Embryonic facial prominence (tissue), 1 donor: ENCODE measurements at regions not wholly inside any gene's neighbourhood (a gene's known extent, or its start where the extent isn't known, plus 50 kb on each side); places are given as distances from the start of the nearest gene placed in this dataset.

Experiments
- DNase-seq: peaks from one replicate; pipeline ENCODE4 v3.0.0-alpha.2; 2016; ENCODE audit errors: extremely low spot score

DNA sequence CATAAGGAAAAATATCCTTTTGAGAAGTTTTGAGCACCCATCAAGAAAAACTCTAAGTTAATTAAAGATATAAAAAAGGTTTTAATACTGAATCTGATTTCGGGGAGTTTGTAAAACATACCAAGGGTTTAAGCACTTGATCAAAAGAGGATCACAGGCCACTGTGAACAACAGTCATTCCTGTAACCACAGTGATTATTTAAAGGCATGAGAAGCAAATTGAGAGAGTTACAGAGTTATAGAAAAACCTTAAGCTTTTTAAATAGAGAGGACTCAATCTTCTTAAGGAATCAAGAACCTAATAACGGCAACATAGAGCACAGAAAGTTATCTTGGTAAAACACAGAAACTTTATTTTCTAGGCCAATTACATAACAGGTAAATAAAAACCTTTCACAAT lies 831.6 kb downstream of the C6orf118 start:
- DNase-seq = no peak

DNA sequence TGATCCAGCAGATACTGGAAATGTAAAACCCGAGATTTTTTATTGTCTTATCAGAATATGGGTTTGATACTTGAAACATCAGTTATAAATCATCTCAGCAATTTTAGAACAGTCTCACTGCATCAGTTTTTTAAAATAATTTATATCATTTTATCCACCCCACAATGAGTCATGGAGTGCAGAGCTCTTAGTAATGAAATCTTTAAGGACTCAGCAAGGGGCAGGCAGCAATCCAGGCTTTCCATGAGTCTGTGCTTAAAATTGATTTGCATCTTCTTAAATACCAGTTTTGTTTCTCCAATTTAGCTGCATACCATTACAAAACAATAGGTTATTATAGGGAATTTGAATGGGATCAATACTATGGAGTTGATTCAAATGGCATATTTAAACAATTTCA lies 832.3 kb downstream of the C6orf118 start:
- DNase-seq = no peak

DNA sequence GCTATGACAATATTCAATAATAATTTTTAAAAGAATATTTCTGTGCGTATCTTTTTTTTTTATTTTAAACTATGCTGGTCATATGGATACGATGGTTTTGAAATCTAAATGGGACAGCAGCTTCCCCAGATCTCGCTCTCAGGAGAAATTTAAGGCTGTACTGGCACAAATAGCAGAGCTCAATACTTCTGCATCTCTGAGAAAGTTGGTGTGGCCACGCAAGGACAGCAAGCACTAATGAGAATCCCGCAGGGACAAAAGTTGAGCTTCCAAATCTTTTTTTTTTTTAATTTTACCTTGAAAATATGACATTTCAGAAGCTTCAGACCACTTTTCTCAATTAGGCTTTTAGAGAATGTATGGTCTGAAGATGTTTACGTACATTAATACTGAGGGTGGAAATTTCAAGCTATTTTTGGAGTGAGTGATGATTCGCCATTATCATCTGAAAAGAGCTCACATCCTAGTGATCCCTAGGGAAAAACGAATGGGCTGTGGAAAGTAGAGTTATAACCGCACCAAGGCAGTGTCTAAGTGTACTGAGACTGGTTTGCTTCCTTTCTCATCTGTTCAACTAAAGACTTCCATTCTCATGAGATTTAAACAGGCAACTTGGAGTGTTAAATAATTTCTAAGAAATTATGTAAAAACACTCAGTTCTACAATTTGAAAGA lies 840.0 kb downstream of the C6orf118 start:
- no peak for DNase-seq

DNA sequence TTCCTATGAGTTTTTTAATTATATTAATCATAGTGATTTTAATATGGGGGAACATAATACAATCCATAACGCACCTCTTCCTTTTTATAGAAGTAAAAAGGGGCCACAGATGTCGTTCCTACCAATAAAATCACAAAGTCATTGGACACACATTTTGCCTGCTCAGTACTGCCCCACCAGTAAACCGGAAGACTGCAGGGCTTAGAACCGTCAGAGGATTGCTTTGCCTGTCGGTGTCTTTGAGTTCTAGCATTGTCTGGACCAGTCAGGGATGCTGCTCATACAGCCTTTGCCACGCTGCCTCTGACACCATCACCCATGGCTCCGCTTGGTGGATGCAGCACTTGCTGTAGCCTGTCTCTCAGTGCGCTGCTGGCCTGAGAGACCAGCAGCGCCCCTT lies 853.6 kb downstream of the C6orf118 start:
- no peak for DNase-seq

DNA sequence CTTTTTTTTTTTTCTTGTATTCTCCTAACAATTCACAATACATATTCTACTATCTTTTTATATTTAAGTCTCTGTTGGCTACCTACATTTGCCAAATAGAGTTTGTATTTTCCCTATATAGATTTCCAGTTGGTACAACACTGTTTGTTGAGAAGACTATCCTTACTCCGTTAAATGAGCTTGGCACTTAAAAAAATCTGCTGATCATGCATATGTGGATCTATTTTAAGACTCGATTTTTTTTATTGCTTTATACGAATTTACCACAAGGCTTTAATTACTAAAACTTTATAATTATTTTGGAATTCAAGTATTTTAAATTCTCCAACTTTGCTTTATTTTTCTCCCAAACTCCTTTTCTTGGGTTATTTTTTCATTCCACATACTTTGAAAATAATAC lies 855.6 kb downstream of the C6orf118 start:
- DNase-seq = no peak

DNA sequence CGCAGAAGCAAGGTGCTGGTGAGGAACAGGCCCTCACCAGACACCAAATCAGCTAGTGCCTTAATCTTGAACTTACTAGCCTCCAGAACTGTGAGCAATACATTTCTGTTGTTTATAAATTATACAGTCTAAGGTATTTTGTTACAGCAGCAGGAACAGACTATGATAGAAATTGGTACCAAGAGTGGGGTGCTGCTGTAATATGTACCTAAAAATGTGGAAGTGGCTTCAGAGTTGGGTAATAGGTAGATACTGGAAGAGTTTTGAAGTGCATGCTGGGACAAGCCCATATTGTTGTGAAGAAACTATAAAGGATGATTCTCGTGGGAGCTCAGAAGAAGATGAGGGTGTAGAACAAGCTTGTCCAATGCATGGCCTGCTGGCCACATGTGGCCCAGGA lies 866.8 kb downstream of the C6orf118 start:
- DNase-seq = no peak

DNA sequence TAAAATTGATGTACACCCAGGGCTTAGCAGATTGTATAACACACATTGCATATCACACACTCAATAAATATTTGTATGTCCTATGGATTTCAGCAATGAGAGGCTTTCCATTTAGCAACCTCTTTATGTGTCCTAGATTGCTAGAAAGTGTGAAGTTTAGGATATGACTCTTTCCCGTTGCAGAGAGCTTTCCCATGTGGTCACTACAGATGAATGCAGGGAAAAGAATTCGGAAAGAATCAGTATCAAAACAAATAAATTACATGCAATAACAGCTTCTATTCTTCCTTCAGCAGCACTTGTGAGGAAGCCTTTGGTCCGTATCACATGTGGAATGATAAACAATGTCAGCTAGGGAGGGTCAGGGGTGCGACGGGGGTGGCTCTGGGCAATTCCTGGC lies 870.1 kb downstream of the C6orf118 start:
- no peak for DNase-seq

DNA sequence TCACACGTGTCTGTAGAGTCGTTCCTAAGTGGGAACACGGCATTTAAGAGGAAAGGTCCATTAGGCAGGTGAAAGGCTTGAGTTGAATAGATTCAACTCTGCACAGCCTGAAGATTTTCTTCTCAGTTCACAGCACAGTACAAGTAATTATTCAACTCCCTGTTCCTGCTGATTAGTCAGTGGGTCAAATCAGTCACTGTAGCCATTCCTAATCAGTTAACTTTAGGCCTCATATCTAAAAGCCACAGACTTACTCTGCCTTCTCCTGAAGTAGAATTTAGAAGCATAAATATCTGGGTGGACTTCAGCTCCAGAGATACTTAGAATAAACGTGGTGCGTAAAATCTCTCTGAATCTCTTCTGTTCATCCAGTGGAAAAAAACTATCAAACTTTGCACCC lies 872.4 kb downstream of the C6orf118 start:
- no peak for DNase-seq

DNA sequence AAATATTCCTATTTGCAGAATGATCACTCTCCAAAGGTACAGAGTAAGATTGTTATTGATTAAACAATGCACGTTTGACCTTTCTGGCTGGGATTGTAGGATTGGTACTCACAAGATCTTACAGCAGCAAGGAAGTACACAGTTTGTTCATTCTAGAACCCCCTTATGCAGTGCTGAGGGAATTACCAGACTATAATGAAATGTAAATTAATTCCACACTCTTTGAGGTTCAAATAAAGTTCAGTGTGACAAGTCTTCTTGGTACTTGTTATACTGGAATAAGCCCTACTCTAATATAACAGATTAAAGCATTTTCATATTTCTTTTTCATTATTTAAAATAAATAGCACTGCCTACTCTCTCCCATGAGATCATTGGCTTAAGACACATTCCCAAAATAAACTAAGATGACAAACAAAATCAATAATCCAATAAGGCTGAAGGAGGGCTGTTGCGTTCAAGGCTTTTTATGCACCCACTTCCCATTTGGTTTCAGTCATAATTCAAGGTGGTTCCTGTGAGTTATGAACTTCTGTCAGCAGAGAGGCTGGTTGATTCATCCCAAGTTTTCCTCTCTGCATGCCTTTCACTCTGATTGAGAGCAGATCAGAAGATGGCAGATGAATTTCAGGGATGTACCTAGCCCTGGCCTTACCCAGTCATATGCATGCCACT lies 881.5 kb downstream of the C6orf118 start:
- no peak for DNase-seq

DNA sequence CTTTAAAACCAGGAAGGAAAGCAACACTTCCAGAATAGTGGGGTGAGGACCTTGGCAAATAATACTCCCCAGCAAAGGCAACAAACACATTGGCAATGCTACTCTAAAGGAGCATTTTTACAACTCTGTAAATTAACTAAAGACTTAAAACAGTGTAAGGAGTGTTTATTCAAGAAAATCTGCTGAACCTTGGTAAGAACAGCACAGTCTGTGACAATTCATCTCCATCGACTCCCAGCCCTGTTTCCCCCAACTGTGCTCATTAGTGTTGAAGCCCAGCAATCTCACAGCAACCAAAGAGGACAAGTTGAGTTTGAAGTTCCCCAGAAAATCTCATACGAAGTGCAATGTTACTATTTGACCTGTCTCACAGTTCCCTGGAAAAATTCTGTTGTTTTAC lies 884.9 kb downstream of the C6orf118 start:
- no peak for DNase-seq

DNA sequence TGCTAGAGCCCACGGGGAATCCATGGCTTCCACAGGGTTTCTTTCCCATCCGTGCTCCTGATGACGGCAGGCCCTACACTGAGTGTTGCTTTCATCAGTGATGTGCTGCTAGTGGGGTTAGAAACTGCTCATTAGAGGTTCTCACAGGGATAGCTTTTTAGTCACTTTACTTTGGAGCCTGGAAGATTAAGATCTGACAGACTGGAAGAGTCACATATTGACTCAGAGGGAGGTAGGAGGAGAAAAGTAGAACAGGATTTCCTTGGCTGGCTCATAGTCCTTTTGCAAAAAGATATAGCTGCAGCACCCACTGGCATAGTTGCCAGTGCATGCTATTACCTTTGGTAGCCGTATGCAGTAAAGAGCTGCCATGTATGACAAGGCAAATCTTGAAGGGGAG lies 890.3 kb downstream of the C6orf118 start:
- no peak for DNase-seq

DNA sequence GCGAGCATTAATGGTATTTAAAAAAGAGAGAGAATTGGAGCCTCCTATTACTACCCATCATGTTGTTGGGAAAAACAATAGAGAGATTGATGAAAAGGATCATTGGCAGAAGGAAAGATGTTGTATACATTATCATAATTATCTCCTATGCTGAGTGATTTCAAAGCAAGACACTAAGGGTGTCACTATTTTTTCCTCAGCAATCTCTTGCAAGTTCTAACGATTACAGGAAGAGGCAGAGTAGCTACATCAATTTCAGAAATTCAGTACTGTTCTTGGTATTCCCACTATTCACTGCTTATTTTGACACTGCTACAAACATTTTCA lies 891.2 kb downstream of the C6orf118 start:
- DNase-seq = no peak

DNA sequence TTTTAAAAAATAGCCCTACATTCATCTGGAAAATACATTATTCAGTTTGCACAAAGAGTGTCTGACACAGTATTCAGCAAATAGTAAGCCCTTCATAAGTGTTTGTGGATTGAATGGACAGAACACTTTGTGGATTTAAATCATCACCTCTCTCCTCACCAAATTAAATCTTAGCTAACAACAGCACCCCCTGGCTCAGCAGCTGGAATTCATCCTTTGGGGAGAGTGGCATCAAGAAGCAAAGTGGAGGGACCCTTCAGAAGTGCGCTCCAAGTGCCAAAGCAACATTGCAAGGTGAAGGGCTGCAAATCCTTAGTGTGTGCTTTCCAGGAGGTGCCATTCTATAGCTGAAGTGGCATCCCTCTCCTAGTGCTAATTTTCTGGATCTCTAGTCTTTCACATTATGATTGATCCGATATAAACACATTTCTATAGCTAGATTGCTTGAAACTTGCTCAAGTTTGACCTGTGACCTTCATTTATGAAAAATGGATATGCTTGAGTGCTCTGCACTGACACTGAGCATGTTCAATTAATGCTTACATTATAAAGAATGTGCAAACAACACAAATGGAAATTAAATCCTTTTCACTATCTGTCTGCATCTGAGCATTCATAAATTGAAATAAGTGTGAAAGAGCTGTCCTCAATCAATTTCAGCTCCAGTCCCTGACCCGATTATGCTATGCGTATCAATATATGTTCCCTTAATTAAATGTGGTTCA lies 891.7 kb downstream of the C6orf118 start:
- DNase-seq = no peak

DNA sequence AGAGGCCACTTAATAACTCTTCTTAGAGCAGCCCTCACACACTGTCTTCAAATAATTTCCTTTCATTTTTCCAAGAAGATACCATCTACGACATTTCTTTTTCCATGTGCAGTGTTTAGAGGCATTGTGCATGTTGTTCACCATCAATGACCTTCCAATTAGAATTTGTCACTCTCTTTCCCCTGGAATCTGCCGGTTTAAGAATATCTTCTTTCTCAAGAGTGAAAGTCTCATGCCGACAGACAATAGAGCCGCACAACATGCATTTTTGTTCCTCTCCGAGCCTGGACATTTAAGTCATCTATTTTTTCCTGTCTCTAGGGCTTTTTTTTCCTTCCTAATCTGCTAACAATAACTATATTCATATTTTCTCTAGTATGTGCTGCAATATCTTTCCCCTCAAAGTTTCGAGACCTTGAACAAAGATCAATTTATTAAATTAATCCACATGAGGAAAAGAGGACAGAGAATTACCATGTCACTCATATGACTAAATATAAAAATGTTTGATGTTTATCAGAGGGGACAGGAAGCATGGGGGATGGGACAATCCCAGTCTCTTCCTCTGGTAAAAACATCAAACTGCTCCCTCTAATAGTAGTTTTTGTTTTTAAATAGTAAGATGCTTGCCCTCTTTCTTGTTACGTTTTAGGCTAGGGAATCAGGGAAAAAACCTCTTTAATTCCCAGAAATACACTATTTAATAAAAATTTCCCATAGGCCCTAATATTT lies 893.4 kb downstream of the C6orf118 start:
- DNase-seq = no peak

DNA sequence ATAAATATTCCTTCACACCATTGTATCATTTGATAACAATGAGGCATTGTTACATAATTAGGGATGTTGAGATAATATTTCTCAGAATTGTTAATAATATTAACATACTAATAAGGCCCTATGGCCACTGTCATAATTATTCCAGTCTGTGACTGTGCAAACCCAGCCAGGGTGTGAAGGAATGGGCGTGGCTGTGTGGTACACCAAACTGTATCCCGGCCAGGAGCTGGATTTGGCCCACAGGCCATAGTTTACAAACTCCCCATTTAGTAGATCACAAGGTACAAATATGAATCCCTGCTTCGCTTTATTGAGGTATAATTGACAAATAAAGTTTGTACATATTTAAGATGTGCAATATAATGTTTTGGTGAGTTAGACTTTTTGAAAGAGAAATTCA lies 894.7 kb downstream of the C6orf118 start:
- no peak for DNase-seq

DNA sequence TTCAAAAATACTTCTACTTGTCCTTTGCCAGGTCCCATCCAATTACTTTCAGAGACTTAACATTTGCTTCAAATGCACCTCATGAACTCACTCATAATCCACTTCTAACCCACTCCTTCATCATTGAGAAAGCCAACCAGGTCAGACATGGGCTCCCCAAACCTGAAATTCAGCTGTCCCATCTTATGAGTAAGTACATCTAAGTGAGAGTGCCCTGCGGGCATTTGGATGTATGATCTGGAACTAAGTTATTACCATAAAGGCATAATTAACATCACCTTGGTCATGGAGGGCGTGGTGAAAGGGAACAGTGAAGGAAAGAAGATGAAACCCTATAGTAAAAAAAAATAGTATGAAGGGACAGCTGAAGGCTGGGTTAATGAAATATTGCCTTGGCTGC lies 896.8 kb downstream of the C6orf118 start:
- no peak for DNase-seq

DNA sequence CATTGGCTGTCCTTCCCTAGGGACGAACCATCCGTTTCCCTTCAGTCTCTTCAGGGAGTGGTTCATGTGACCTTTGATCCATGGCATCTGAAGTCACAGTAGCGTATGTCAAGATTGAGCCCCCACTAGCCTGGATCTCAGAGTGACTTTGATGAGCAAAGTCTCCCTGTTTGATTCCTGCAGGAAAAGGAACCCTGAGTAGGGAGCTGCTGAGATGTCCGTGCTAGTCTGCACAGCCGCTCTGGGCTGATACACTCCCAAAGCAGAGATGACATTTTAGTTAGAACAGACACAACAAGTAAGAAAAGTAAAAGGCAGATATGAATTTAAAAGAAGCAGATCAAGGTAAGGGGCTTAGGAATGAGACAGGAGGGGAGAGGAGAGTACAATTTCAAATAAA lies 899.4 kb downstream of the C6orf118 start:
- no peak for DNase-seq

DNA sequence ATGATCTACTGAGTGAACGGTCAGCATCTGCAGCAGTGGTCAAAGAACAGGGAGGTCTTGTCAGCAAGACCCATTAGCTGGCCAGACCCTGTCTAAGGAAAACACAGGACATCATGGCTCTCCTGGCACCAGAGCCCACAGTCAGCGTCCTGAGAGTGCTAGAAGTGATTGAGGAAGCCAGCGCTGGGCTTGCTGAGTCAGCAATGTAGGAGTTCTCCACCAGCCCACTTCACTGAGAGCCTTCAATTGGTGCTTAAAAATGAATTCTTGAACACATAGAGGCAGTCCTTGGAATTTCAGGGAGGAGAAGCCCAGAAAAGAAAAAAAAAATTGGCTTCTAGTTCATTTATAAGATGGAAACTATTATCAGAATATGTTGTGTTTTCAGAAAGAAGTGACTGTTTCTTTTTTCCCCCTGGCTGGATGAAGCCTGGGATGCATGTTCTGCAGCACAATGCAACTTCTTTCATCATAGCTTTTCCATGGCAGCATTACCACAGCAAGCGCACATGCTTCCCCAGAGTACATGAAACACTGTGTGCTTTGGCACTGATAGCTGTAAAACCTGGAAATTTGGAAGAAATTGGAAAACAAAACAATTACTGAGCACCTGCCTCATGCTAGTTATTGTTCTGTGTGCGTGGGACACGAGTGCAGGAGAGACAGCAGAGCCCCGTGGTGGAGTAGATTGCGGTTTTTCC lies 899.9 kb downstream of the C6orf118 start:
- DNase-seq = no peak

DNA sequence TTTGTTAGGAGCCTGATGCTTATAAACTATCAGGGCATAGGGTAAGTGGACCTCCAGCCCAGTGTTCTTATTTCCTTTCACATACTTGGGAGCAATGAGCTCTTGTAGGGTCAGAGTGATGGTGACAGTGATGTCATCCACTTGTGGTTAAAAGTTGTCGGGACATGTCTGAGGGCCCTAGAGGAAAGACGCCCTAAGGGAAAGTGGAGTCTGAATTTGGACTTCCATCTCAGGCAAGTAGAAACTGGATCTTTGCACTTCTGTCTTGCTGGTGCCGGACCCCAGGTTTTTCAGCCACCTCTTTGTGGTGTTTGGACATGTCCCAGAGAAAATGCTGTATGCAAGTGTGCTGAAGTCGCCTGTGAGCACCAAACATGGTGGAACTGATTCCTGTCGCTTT lies 900.5 kb downstream of the C6orf118 start:
- no peak for DNase-seq

DNA sequence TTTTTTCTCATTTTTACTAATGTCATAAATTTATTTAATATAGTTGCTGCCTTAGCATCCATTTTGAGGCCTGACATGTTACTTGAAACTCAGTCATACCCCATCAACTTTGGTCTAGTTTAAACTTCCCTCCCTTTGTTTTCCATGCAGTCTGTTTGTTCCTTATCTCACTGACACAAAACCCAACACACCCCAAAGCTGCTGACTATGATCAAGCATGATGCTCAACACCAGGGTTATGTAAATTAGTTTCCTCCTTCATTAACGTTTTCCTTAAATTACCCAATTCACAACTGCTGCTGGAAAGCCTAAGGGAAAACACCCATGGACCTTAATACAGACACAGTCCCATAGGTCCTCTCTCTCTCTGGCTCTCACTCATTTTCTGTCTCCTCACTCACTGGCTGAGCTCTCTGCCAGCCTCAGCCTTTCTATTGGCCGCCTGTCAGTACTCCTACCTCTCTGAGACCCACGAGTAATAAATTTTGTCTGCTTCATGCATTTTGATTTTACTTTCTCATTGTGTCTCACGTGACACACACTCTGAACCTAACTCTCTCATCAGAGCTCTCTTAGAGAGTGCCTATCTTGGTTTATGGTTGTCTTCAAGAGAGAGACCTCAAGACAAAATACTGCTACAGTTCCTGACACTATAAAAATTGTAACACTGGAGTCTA lies 904.5 kb downstream of the C6orf118 start:
- DNase-seq = no peak

DNA sequence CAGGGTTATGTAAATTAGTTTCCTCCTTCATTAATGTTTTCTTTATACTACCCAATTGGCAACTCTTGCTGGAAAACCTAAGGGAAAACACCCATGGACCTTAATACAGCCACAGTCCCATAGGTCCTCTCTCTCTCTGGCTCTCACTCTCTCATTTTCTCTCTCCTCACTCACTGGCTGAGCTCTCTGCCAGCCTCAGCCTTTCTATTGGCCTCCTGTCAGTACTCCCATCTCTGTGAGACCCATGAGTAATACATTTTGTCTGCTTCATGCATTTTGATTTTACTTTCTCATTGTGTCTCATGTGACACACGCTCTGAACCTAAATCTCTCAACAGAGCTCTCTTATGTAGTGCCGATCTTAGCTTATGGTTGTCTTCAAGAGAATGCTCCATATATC lies 907.5 kb downstream of the C6orf118 start:
- no peak for DNase-seq
